Stimulated activated memory B cell treated with anti-CD40 and anti-IgM and Interleukin-4, amounts not matched to agents 10 μg/mL and 1 μg/mL and 100 μg/mL, for 72 hours (primary cell): ENCODE measurements at regions not wholly inside any gene's neighbourhood (a gene's known extent, or its start where the extent isn't known, plus 50 kb on each side); places are given as distances from the start of the nearest gene placed in this dataset.
"Not testable (repeated sequence)": the region's sequence is repeated elsewhere in the genome, so short reads cannot be mapped to it uniquely, and the experiment has no call there.

Experiments used
- ATAC-seq: fragments of 150-1000 bp; cut with Tn5 transposase; 2 replicates; pipeline ENCODE4 v1.10.0; 2021
- H3K27ac Mint-ChIP-seq: one replicate; pipeline ENCODE4 v1.8.0; 2022; ENCODE audit warnings: mild to moderate bottlenecking, mixed read lengths
- H3K27me3 Mint-ChIP-seq: one replicate; pipeline ENCODE4 v1.8.0; 2022; ENCODE audit warnings: mixed read lengths
- H3K36me3 Mint-ChIP-seq: one replicate; pipeline ENCODE4 v1.8.0; 2022; ENCODE audit warnings: mixed read lengths
- H3K4me1 Mint-ChIP-seq: one replicate; pipeline ENCODE4 v1.8.0; 2022; ENCODE audit warnings: mixed read lengths
- H3K4me3 Mint-ChIP-seq: one replicate; pipeline ENCODE4 v1.8.0; 2022; ENCODE audit warnings: mild to moderate bottlenecking, moderate library complexity, mixed read lengths
- H3K9me3 Mint-ChIP-seq: one replicate; pipeline ENCODE4 v1.8.0; 2022; ENCODE audit warnings: mixed read lengths

DNA sequence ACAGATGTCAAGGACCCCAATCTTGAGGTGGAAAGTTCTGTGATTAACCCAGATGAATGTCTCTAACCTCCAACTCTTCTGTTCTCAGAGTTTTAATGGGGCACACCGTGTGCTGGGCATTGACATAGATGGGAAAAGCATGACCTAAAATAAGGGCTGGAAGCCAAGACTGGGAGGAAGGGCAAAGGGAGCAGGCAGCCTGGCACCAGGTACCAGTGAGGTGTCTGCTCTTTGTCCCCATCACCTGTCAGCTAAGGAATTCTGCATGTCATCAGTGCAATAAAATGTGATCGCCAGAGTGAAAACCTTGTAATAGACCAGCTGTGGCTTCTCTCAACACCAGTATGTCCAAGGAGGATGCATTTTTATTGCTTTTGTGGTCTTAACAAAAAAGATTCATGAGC, 143.5 kb upstream of the TPM1 start:
- no peaks in the 10 kb centered on the region for H3K9me3 Mint-ChIP-seq
- H3K27ac Mint-ChIP-seq: no peak overlapping the region
- no peaks in the 10 kb centered on the region for H3K4me1 Mint-ChIP-seq
- no peak for ATAC-seq
- no peaks in the 10 kb centered on the region for H3K36me3 Mint-ChIP-seq
- peaks cover 13% of the 10 kb centered on the region for H3K27me3 Mint-ChIP-seq
- no peak overlapping the region for H3K4me3 Mint-ChIP-seq

DNA sequence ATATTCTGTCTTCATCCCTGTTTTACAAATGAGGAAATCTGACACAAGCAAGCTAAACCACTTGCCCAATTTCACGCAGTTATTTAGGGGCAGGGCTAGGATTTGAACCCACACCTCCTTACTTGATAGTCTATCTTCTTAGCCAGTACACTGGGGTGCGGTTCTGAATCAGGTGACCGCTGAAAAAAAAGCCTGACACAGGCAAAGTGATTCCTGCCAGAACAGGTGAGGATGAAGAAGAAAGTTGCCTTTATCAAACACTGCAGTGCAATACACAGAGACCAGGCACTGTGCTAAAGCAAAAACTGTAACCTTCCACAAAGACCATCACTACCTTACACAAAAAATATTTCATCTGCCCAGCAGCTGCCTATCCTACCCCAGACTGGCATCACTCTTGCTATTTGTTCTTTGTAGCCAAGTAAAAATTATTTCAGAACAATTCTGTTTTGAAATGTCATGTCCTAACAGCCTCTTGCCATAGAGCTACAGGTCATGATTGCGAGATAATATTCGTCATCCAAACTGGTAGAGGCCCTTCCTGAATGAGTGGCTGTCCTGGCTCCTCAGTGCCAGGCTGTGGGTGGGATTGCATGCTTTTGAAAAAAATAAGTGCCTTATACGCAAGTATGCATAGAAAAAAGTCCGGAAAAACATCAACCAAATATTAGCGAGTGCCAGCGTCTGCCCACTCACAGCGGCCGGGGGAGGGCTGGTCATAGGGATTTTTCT, 142.3 kb upstream of the TPM1 start:
- H3K4me3 Mint-ChIP-seq: no peak overlapping the region
- no peaks in the 10 kb centered on the region for H3K9me3 Mint-ChIP-seq
- H3K27me3 Mint-ChIP-seq: peaks cover 13% of the 10 kb centered on the region
- no peaks in the 10 kb centered on the region for H3K36me3 Mint-ChIP-seq
- H3K4me1 Mint-ChIP-seq: no peaks in the 10 kb centered on the region
- no peak for ATAC-seq
- no peak overlapping the region for H3K27ac Mint-ChIP-seq

DNA sequence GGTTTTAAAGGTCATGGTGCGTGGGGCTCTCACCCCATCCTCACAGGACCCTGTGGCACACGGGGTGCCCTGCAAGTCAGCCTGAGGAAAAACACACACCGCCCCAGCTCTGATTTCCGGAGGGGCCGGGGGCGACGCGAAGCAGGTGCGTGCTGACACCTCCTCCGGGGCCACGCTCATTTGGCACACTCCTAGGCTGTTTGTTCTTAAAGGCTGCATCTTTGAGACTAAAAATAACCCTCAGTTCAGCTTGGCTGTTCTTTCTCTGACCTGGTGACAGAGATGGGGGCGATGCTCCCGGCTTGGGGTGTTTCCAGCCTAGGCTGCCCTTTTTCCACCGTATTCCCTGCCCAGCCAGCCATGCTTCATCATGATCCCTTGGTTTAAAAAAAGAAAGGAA, 141.5 kb upstream of the TPM1 start:
- Mint-ChIP-seq H3K27me3 (peaks cover 13% of the 10 kb centered on the region), H3K27ac (no peak overlapping the region), H3K4me1 (no peaks in the 10 kb centered on the region), H3K9me3 (no peaks in the 10 kb centered on the region), H3K36me3 (no peaks in the 10 kb centered on the region), H3K4me3 (no peak overlapping the region)
- ATAC-seq: no peak

DNA sequence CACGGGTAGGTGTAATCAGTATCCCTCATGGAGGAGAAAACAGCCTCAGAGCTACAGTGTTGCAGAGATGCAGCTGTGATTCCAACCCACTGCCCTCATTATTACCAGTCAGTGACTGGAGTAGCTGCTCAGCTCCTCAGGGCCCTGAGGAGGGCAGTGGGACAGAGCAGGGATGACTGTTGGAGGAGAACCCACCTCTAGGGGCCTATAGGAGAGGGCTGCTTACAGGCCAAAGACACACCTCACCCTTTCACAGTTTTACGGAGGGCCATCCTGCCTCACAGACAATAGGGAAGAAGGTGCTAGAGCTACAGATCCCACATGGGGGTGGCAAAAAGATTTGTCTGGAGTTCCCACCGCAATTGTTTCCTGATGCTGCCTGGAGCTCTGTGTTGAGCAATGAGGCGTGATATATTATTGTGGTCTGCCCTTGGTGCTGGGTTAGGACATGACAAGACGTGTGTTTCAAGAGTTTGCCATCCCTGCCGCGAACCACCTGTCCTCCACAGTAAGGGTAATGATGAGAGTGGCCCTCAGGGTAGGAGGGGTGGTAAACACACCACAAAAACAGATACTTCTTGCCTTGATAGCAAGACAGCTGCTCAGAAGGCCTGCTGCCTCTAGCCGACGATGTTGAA, 140.5 kb upstream of the TPM1 start:
- Mint-ChIP-seq H3K27me3 (peaks cover 12% of the 10 kb centered on the region), H3K4me1 (no peaks in the 10 kb centered on the region), H3K4me3 (no peak overlapping the region), H3K27ac (no peak overlapping the region), H3K36me3 (no peaks in the 10 kb centered on the region), H3K9me3 (no peaks in the 10 kb centered on the region)
- ATAC-seq: no peak

DNA sequence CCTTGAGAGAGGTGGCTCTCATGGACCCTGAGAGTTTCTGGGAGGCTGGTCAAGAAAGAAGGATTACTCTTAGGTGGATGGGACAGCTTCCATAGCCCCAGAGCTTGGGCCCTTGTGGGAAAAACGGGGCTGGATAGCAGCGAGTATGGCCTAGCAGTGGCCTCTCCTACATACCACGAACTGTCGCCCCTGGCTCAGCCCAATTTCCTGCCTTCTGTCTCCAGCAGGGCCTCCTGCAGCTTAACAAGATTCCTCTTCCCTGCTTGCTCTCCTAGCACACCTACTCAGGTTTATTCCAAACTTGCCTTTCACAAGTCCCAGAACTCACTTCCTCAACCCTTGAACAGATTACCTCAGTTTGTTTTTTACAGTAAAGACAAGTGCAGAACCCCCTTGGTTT, 139.7 kb upstream of the TPM1 start:
- Mint-ChIP-seq H3K36me3 (no peaks in the 10 kb centered on the region), H3K4me3 (no peak overlapping the region), H3K9me3 (no peaks in the 10 kb centered on the region), H3K27ac (no peak overlapping the region), H3K27me3 (peaks cover 4% of the 10 kb centered on the region), H3K4me1 (no peaks in the 10 kb centered on the region)
- no peak for ATAC-seq

DNA sequence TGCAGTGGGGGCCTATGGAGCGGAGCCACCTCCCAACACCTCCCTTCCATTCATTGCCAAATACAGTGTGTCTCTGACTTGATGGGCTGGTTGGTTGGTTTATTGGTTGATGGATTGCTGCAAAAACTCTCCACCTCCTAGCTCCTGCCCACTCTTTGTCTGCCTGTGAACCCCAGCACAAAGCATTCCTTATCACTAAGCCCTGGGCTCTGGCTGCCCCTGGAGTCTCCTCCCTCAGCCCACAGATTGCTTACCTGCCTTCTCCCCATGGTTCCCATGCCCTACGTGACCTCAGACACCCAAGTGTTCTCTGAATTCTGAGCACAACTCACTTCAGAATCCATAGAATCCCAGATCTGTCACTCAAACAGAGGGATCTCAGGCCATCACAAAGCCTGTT, 139.1 kb upstream of the TPM1 start:
- H3K9me3 Mint-ChIP-seq: no peaks in the 10 kb centered on the region
- ATAC-seq: no peak
- no peaks in the 10 kb centered on the region for H3K36me3 Mint-ChIP-seq
- H3K27ac Mint-ChIP-seq: no peak overlapping the region
- H3K27me3 Mint-ChIP-seq: no peaks in the 10 kb centered on the region
- H3K4me3 Mint-ChIP-seq: no peak overlapping the region
- H3K4me1 Mint-ChIP-seq: no peaks in the 10 kb centered on the region

DNA sequence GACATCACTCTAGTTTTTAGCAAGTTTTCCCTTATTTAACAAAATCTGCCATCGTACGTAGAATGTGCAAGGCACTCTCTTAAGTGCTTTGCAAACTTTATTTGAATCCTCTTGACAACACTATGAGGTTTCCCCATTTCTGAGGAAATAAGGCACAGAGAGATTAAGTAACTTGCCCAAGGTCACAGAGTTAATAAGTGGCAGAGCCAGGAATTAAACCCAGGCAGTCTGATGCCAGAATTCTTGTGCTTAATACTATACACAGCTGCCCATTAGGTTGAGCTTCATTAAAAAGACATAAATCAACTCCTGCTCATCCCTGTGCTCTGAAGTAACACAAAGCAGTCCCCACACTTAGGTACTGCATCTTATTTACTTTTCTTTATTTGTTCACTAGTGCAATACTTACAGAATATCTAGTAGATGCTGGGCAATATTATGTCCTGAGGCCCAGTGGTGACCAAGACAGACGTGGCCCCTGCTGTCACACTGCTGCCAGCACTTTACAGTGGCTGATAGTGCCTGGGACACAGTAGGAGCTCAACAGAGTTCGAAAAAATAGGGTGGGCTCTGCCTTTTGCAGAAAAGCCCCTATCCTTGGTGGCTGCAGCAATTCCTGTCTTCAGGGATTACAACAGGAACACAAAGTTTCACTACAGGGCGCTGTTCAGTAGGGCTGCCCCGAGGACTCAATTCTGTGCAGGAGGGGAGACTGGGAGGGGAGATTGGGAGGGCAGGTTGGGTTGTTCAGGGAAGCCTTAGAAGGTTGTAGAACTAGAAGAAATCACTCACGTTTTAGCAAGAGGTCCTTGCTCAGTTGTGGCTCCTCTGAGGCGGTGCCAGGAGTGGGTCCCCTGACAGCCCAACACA, 138.3 kb upstream of the TPM1 start:
- H3K4me1 Mint-ChIP-seq: no peaks in the 10 kb centered on the region
- H3K36me3 Mint-ChIP-seq: no peaks in the 10 kb centered on the region
- H3K27ac Mint-ChIP-seq: no peak overlapping the region
- no peaks in the 10 kb centered on the region for H3K9me3 Mint-ChIP-seq
- H3K27me3 Mint-ChIP-seq: no peaks in the 10 kb centered on the region
- no peak overlapping the region for H3K4me3 Mint-ChIP-seq
- no peak for ATAC-seq

DNA sequence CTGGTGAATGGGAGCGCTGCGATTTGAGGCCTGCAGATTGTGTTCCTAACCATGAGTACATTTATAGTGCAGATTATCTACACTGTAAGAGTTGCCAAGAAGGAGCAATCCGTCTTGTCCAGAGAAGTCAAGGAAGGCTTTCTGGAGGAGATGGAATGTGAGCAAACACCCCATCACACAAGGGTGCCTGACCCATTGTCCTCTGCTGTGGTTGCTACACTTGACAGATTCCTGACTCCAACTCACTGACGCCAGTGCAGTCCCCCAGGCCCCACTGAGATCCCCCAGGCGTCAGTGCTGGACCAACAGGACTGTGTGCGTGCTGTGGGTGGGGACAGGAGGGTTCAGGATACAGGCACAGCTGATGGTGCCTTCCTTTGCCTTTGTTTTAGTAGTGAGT, 135.9 kb upstream of the TPM1 start:
- no peaks in the 10 kb centered on the region for H3K27me3 Mint-ChIP-seq
- H3K27ac Mint-ChIP-seq: no peak overlapping the region
- no peaks in the 10 kb centered on the region for H3K4me1 Mint-ChIP-seq
- H3K9me3 Mint-ChIP-seq: no peaks in the 10 kb centered on the region
- ATAC-seq: no peak
- H3K36me3 Mint-ChIP-seq: no peaks in the 10 kb centered on the region
- no peak overlapping the region for H3K4me3 Mint-ChIP-seq

DNA sequence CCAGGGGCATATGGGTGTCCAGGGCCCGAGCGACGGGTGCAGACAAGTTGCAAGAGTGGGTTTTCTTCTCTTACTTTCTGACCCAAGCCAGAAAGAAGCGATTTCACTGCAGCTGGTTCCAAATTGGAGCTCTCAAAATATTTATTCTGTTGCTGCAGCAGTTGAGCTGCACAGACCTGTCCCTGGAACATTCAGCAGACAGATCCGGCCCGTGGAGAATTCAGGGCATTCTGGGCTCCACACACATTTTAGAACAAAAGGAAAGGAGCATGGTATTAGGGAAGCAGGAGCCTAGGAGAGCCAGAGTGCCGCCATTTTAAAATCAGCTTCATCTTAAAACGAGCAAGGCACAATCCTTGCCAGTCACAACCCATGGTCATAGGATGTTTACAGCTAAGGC, 135.3 kb upstream of the TPM1 start:
- H3K9me3 Mint-ChIP-seq: no peaks in the 10 kb centered on the region
- ATAC-seq: no peak
- H3K4me3 Mint-ChIP-seq: no peak overlapping the region
- peaks cover 3% of the 10 kb centered on the region for H3K27me3 Mint-ChIP-seq
- H3K36me3 Mint-ChIP-seq: no peaks in the 10 kb centered on the region
- H3K4me1 Mint-ChIP-seq: no peaks in the 10 kb centered on the region
- no peak overlapping the region for H3K27ac Mint-ChIP-seq

DNA sequence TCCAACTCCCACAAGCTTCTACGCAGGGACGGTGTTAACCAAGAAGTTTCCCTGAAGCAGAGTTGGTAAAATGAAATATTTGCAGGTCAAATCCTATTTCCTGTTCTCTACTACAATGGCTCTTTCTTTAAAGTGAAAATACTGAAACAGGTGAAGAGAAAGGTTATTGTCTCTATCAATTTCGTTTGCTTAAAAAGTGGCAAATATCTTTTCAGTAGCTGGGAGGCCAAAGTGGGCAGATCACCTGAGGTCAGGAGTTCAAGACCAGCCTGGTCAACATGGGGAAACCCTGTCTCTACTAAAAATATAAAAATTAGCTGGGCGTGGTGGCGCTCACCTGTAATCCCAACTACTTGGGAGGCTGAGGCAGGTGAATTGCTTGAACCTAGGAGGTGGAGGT, 134.2 kb upstream of the TPM1 start:
- H3K4me3 Mint-ChIP-seq, H3K9me3 Mint-ChIP-seq, H3K36me3 Mint-ChIP-seq, H3K4me1 Mint-ChIP-seq, H3K27ac Mint-ChIP-seq, H3K27me3 Mint-ChIP-seq, ATAC-seq: not testable (repeated sequence)

DNA sequence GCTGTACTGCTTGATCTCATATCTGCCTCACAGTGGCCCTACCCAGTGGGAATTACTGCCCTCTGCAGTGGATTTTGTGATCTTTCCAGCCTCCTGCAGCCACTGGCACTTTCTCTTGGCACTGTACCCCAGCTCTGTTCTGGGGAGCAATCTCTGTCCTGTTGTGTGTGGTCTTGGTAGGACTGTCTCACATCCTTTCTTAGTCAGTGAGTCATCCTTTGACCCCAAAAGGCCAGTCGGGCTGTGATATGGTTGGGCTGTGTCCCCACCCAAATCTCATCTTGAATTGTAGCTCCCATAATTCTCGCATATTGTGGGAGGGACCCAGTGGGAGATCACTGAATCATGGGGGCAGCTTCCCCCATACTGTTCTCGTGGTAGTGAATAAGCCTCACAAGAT, 133.3 kb upstream of the TPM1 start:
- Mint-ChIP-seq H3K4me1 (no peaks in the 10 kb centered on the region), H3K36me3 (no peaks in the 10 kb centered on the region), H3K27ac (no peak overlapping the region), H3K27me3 (peaks cover 9% of the 10 kb centered on the region), H3K9me3 (no peaks in the 10 kb centered on the region), H3K4me3 (no peak overlapping the region)
- no peak for ATAC-seq

DNA sequence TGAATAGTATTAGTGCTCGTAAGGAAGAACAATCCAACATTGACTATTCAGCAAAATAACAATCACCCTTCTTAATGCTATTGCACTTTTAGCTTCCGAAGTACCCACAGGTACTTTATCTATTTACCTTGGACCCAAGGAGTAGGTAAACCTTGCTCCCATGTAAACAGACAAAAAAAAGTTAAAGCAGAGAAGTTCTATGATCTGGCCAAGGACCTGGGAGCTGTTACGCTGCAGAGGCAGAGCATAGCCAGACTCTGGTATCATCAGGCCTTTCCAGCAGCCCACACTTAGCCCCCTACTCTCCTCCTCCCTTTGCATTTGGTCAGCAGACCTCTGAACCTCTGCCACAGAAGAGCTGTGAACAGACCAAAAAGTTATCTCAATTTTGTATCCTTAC, 130.3 kb upstream of the TPM1 start:
- Mint-ChIP-seq H3K9me3 (no peaks in the 10 kb centered on the region), H3K4me1 (no peaks in the 10 kb centered on the region), H3K4me3 (no peak overlapping the region), H3K36me3 (no peaks in the 10 kb centered on the region), H3K27ac (no peak overlapping the region), H3K27me3 (peaks cover 29% of the 10 kb centered on the region)
- ATAC-seq: no peak

DNA sequence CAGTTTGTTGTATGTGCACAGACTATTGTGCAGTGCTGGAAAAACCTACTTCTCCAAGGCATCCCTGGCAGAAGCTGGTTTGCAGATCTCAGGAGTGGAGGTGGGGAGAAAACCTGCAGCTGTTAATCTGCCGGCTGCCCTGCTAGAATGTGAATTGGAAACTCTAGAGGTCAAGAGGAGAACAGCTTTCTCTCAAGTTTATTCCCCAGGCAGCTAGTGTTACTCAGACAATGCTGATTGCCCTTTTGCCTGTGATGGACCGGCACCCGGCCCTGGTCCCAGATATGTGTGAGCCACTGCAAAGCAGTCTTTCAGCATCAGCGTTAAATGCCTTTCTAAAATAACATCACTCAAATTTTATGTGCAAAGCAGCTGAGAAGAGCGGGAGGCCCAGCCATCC, 129.7 kb upstream of the TPM1 start:
- H3K4me3 Mint-ChIP-seq: no peak overlapping the region
- H3K27ac Mint-ChIP-seq: no peak overlapping the region
- ATAC-seq: no peak
- no peaks in the 10 kb centered on the region for H3K36me3 Mint-ChIP-seq
- no peaks in the 10 kb centered on the region for H3K9me3 Mint-ChIP-seq
- peaks cover 29% of the 10 kb centered on the region for H3K27me3 Mint-ChIP-seq
- H3K4me1 Mint-ChIP-seq: no peaks in the 10 kb centered on the region

DNA sequence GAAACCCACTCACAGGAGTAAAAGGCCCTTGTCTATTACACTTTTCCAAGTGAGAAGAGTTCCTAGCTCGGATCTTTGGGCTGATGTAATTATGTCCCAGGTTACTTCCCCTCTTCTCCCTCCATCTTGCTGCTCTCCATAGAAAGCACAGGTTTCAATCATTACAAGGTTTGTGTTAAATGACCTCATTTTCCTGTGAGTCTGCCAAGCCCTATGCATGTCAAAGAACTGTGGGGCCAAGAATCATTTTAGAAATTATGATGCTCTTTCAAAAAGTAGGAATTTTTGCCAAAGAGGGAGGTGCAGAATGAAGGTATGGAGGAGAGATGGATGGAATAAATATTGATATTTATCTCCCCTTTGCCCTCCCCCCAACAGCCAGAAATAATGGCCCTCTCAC, 129.3 kb upstream of the TPM1 start:
- H3K4me1 Mint-ChIP-seq: no peaks in the 10 kb centered on the region
- no peak overlapping the region for H3K27ac Mint-ChIP-seq
- H3K4me3 Mint-ChIP-seq: no peak overlapping the region
- no peaks in the 10 kb centered on the region for H3K36me3 Mint-ChIP-seq
- ATAC-seq: no peak
- H3K27me3 Mint-ChIP-seq: peaks cover 29% of the 10 kb centered on the region
- H3K9me3 Mint-ChIP-seq: no peaks in the 10 kb centered on the region

DNA sequence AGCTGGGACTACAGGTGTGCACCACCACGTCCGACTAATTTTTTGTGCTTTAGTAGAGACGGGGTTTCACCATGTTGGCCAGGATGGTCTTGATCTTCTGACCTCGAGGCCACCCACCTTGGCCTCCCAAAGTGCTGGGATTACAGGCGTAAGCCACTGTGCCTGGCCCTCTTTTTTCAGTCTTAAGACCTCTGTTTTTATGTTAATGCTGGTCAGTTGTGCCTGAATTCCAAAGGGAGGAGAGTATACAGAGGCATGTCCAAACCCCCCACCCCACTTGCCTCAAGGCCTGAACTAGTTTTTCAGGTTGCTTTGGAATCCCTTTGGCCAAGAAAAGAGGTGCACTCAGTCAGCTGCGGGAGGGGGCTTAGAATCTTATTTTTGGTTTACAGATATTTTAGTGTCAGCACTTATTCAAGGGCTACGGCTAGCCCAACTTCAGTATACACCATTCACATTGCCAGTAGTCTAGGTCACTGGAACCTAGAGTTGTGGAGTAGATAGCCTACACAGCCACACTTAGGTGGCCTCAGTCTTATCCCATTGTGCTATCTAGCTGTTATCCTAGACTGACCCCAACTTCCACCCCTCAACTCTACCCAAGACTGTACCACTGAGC, 128.0 kb upstream of the TPM1 start:
- peaks cover 38% of the 10 kb centered on the region for H3K27me3 Mint-ChIP-seq
- no peaks in the 10 kb centered on the region for H3K36me3 Mint-ChIP-seq
- no peak overlapping the region for H3K27ac Mint-ChIP-seq
- H3K9me3 Mint-ChIP-seq: no peaks in the 10 kb centered on the region
- no peak for ATAC-seq
- no peak overlapping the region for H3K4me3 Mint-ChIP-seq
- no peaks in the 10 kb centered on the region for H3K4me1 Mint-ChIP-seq
